ENCODE measurements at regions not wholly inside any gene's neighbourhood (a gene's known extent, or its start where the extent isn't known, plus 50 kb on each side); places are given as distances from the start of the nearest gene placed in this dataset.

GRCh38 chr6:76982476-76983199 lies 480.7 kb downstream of the HTR1B start:
- TF ChIP-seq POLR2A (IDR thresholded peaks at IDR 0.05; ENCODE audit: low read depth, low read length): no peak
- TF ChIP-seq TAF1 (IDR thresholded peaks at IDR 0.05; ENCODE audit: borderline replicate concordance, low read depth, low read length): no peak
- TF ChIP-seq POLR2AphosphoS5 (IDR thresholded peaks at IDR 0.05; ENCODE audit: low read depth, low read length): no peak
